ENCODE measurements at regions not wholly inside any gene's neighbourhood (a gene's known extent, or its start where the extent isn't known, plus 50 kb on each side); places are given as distances from the start of the nearest gene placed in this dataset.

DNA sequence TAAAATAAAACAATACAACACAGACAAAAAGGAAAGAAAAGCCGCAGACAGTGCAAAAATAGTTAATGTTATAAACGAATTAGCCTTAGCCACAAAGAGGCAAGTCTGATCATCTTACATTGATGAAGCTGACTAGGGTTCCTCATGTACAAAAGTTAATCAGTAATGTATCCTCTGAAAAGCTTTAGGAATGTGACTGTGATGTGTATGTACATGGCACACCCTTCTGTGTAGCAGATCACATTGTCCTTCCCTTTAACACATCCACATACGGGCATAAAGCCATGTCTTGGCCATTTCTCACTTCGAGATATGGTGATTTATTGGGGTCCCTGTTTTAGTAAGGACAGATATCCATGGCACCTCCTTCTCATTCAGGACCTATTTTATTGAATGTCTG is 1327.5 kb upstream of the CDH8 start:
- TF ChIP-seq, protein P1, sequence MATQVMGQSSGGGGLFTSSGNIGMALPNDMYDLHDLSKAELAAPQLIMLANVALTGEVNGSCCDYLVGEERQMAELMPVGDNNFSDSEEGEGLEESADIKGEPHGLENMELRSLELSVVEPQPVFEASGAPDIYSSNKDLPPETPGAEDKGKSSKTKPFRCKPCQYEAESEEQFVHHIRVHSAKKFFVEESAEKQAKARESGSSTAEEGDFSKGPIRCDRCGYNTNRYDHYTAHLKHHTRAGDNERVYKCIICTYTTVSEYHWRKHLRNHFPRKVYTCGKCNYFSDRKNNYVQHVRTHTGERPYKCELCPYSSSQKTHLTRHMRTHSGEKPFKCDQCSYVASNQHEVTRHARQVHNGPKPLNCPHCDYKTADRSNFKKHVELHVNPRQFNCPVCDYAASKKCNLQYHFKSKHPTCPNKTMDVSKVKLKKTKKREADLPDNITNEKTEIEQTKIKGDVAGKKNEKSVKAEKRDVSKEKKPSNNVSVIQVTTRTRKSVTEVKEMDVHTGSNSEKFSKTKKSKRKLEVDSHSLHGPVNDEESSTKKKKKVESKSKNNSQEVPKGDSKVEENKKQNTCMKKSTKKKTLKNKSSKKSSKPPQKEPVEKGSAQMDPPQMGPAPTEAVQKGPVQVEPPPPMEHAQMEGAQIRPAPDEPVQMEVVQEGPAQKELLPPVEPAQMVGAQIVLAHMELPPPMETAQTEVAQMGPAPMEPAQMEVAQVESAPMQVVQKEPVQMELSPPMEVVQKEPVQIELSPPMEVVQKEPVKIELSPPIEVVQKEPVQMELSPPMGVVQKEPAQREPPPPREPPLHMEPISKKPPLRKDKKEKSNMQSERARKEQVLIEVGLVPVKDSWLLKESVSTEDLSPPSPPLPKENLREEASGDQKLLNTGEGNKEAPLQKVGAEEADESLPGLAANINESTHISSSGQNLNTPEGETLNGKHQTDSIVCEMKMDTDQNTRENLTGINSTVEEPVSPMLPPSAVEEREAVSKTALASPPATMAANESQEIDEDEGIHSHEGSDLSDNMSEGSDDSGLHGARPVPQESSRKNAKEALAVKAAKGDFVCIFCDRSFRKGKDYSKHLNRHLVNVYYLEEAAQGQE (IDR thresholded peaks at IDR 0.05; ENCODE audit: insufficient read depth in 1 of 2, low read depth in 2 of 2, low read length in 2 of 2), result no peak
- TF ChIP-seq TAF1 (IDR thresholded peaks at IDR 0.05; ENCODE audit: borderline replicate concordance, insufficient read depth, low read length) (no peak), FOXP2 (optimal IDR thresholded peaks at IDR 0.05; ENCODE audit: borderline replicate concordance, extremely low read depth, extremely low read length, insufficient read depth) (no peak), SIN3A (IDR thresholded peaks at IDR 0.05; ENCODE audit: borderline replicate concordance, insufficient read depth, low read length) (no peak), POLR2AphosphoS5 (IDR thresholded peaks at IDR 0.05; ENCODE audit: low read depth, low read length) (no peak)

DNA sequence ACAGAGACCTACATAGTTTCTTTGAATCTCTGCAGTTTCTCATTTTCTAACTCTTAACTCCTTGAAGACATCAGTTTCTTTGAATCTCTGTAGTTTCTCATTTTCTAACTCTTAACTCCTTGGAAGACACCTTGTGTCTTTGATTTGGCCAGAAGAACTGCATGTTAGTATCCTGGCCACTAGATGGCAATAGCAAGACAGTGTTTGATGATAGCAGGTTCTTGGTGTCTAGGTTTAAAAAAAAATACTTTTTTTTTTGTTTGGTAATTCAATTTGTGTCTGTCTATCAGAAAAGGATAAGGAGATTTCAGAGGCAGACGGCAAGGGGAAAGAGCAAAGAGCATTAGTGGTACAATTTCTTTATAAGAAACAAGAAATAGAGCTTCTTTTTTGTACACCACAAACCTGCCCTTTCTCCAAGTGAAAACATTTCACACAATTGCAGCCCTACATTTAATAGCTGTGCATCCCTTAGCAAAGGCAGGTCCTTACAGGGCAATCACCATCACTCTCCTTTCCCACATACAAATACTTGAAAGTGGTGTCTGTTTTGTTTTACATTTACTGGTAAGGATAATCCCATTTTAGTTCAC is 1324.9 kb upstream of the CDH8 start:
- no peak for TF ChIP-seq FOXP2 (optimal IDR thresholded peaks at IDR 0.05; ENCODE audit: borderline replicate concordance, extremely low read depth, extremely low read length, insufficient read depth)
- no peak for TF ChIP-seq POLR2AphosphoS5 (IDR thresholded peaks at IDR 0.05; ENCODE audit: low read depth, low read length)
- TF ChIP-seq TAF1 (IDR thresholded peaks at IDR 0.05; ENCODE audit: borderline replicate concordance, insufficient read depth, low read length), result no peak
- TF ChIP-seq, protein P1 (IDR thresholded peaks at IDR 0.05; ENCODE audit: insufficient read depth in 1 of 2, low read depth in 2 of 2, low read length in 2 of 2), result no peak
- no peak for TF ChIP-seq SIN3A (IDR thresholded peaks at IDR 0.05; ENCODE audit: borderline replicate concordance, insufficient read depth, low read length)

DNA sequence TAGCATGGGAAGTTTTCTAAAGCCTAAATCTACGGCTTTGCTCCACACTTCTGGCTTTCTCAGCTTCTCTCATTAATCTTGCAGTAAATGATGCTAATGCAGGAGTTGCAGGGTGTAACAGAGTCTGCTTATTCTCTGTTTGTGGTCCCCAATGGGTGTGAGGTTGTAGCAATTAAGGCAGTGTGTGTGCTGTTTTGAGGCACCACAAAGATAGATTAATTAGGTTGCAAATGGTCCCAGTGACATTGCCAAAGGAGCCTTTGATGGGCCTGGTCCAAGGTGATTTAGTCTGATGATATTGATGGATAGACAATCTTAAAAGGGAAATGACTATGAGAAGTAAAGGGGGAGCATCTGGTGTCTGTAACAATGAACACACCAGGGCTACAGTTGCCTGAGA is 1313.7 kb upstream of the CDH8 start:
- no peak for TF ChIP-seq TAF1 (IDR thresholded peaks at IDR 0.05; ENCODE audit: borderline replicate concordance, insufficient read depth, low read length)
- TF ChIP-seq POLR2AphosphoS5 (IDR thresholded peaks at IDR 0.05; ENCODE audit: low read depth, low read length), result no peak
- TF ChIP-seq SIN3A (IDR thresholded peaks at IDR 0.05; ENCODE audit: borderline replicate concordance, insufficient read depth, low read length), result no peak
- TF ChIP-seq FOXP2 (optimal IDR thresholded peaks at IDR 0.05; ENCODE audit: borderline replicate concordance, extremely low read depth, extremely low read length, insufficient read depth), result no peak
- TF ChIP-seq, protein P1 (IDR thresholded peaks at IDR 0.05; ENCODE audit: insufficient read depth in 1 of 2, low read depth in 2 of 2, low read length in 2 of 2), result no peak

DNA sequence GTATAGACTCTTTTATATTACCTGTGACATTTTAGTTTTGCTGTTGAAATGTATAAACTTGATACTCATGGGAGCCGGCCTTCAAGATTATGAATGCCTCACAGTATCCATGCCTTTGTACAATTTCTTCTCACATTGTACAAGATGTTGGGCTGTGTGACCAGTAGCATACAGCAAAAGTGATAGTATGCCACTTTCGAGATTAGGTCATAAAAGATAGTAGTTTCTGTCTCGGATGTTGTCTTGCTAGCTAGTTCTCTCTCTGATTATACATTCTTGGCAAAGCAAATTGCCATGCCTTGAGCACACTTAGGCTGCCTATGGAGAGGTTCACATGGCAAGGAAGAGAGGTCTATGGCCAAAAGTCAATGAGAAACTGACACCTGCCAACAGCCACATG is 1309.8 kb upstream of the CDH8 start:
- TF ChIP-seq, protein P1 (IDR thresholded peaks at IDR 0.05; ENCODE audit: insufficient read depth in 1 of 2, low read depth in 2 of 2, low read length in 2 of 2), result no peak
- no peak for TF ChIP-seq POLR2AphosphoS5 (IDR thresholded peaks at IDR 0.05; ENCODE audit: low read depth, low read length)

DNA sequence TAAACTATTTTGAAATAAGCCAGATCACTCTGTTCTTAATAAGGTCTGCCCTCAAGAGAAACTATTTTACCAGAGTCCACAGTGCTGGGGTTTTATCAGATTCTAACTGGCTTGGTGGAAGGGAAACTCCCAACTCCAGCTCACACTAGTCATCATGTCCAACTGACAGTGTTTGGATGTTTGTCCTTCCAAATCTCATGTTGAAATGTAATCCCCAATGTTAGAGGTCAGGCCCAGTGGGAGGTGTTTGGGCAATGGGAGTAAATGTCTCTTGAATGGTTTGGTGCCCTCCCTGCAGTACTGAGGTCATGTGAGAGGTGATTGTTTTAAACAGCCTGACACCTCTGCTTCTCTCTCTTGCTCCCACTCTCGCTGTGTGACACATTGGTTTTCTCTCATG is 1301.0 kb upstream of the CDH8 start:
- TF ChIP-seq SIN3A (IDR thresholded peaks at IDR 0.05; ENCODE audit: borderline replicate concordance, insufficient read depth, low read length) (no peak), TAF1 (IDR thresholded peaks at IDR 0.05; ENCODE audit: borderline replicate concordance, insufficient read depth, low read length) (no peak), FOXP2 (optimal IDR thresholded peaks at IDR 0.05; ENCODE audit: borderline replicate concordance, extremely low read depth, extremely low read length, insufficient read depth) (no peak), POLR2AphosphoS5 (IDR thresholded peaks at IDR 0.05; ENCODE audit: low read depth, low read length) (no peak)
- TF ChIP-seq, protein P1 (IDR thresholded peaks at IDR 0.05; ENCODE audit: insufficient read depth in 1 of 2, low read depth in 2 of 2, low read length in 2 of 2), result no peak

Measured in PFSK-1 (cell line).